OCI-LY3 (cell line): ENCODE measurements at regions not wholly inside any gene's neighbourhood (a gene's known extent, or its start where the extent isn't known, plus 50 kb on each side); places are given as distances from the start of the nearest gene placed in this dataset.

Source experiments
- H2AFZ ChIP-seq: fragments of 200-600, 300-600 bp; shearing (Covaris generic); 2 replicates; pipeline ENCODE4 v1.6.0; 2014; ENCODE audit warnings: antibody characterized with exemption, low read depth, low read length
- H3K27ac ChIP-seq: fragments of 200-600, 300-600 bp; sonication (generic); 2 replicates; pipeline ENCODE4 v1.5.1; 2014; ENCODE audit warnings: mild to moderate bottlenecking, low read length, moderate library complexity, mixed read lengths
- H3K27me3 ChIP-seq: fragments of 200-600, 300-600 bp; sonication (generic); 2 replicates; pipeline ENCODE4 v1.6.1; 2014; ENCODE audit warnings: low read depth, low read length, mixed read lengths
- H3K36me3 ChIP-seq: fragments of 200-600, 300-600 bp; sonication (generic); replicated peaks from 2 replicates; pipeline ENCODE3; 2014; ENCODE audit warnings: low read depth, low read length, mixed read lengths
- H3K4me1 ChIP-seq: fragments of 300-600, 200-600 bp; sonication (generic); 2 replicates; pipeline ENCODE4 v1.6.1; 2014; ENCODE audit warnings: low read length, mixed read lengths
- H3K4me2 ChIP-seq: fragments of 200-600, 300-600 bp; sonication (generic); 2 replicates; pipeline ENCODE4 v1.6.1; 2014; ENCODE audit warnings: low read length, mixed read lengths
- H3K4me3 ChIP-seq: fragments of 300-600, 200-600 bp; sonication (generic); 2 replicates; pipeline ENCODE4 v1.5.1; 2014; ENCODE audit warnings: antibody characterized with exemption, mild to moderate bottlenecking, low read length, moderate library complexity
- H3K79me2 ChIP-seq: fragments of 300-600, 200-600 bp; shearing (Covaris generic); 2 replicates; pipeline ENCODE4 v1.6.1; 2014; ENCODE audit warnings: mild to moderate bottlenecking, low read length, mixed read lengths
- H3K9ac ChIP-seq: fragments of 300-600, 200-600 bp; shearing (Covaris generic); 2 replicates; pipeline ENCODE4 v1.6.0; 2014; ENCODE audit warnings: mild to moderate bottlenecking, low read length, moderate library complexity
- H3K9me3 ChIP-seq: fragments of 200-600, 300-600 bp; shearing (Covaris generic); 2 replicates; pipeline ENCODE4 v1.6.1; 2014; ENCODE audit warnings: low read length, mixed read lengths; ENCODE audit not compliant: insufficient read depth
- H4K20me1 ChIP-seq: fragments of 200-600, 300-600 bp; sonication (generic); 2 replicates; pipeline ENCODE4 v1.6.1; 2016; ENCODE audit warnings: low read length, mixed read lengths; ENCODE audit not compliant: insufficient read depth
- CTCF ChIP-seq: fragments of 200-600, 300-600 bp; sonication (generic); IDR thresholded peaks from 2 replicates; pipeline ENCODE4 v1.5.1; 2014; ENCODE audit warnings: antibody characterized with exemption, low read length, low read depth
- EZH2phosphoT487 ChIP-seq: fragments of 200-600 bp; shearing (Covaris generic); IDR thresholded peaks from 2 replicates; pipeline ENCODE4 v1.6.1; 2018; ENCODE audit warnings: antibody characterized with exemption, mixed run types, low read depth

- H2AFZ ChIP-seq = no peak overlapping the region
- no peak overlapping the region for H3K27ac ChIP-seq
- H3K9ac ChIP-seq = no peak overlapping the region
- no peaks in the 10 kb centered on the region for H3K4me1 ChIP-seq
- no peak overlapping the region for H3K4me2 ChIP-seq
- no peaks in the 10 kb centered on the region for H3K36me3 ChIP-seq
- H3K79me2 ChIP-seq = no peaks in the 10 kb centered on the region
- no peaks in the 10 kb centered on the region for H3K9me3 ChIP-seq
- no peaks in the 10 kb centered on the region for H4K20me1 ChIP-seq
- TF ChIP-seq EZH2phosphoT487 (no peak), CTCF (no peak)
- H3K27me3 ChIP-seq = no peaks in the 10 kb centered on the region
- no peak overlapping the region for H3K4me3 ChIP-seq
Measured at GRCh38 chr5:4440536-4440935, 699.6 kb upstream of the ADAMTS16 start.

GRCh38 chr5:4442221-4442620, 697.9 kb upstream of the ADAMTS16 start:
- Histone ChIP-seq H4K20me1 (no peaks in the 10 kb centered on the region), H3K4me2 (no peak overlapping the region), H3K4me1 (no peaks in the 10 kb centered on the region), H3K27ac (no peak overlapping the region), H3K4me3 (no peak overlapping the region), H2AFZ (no peak overlapping the region), H3K79me2 (no peaks in the 10 kb centered on the region), H3K9me3 (no peaks in the 10 kb centered on the region), H3K36me3 (no peaks in the 10 kb centered on the region), H3K9ac (no peak overlapping the region), H3K27me3 (no peaks in the 10 kb centered on the region)
- TF ChIP-seq EZH2phosphoT487 = no peak
- no peak for TF ChIP-seq CTCF

- no peaks in the 10 kb centered on the region for H4K20me1 ChIP-seq
- no peak for TF ChIP-seq CTCF
- TF ChIP-seq EZH2phosphoT487 = no peak
- H3K27me3 ChIP-seq = no peaks in the 10 kb centered on the region
- H3K36me3 ChIP-seq = no peaks in the 10 kb centered on the region
- H3K9ac ChIP-seq = no peak overlapping the region
- no peak overlapping the region for H3K4me2 ChIP-seq
- H2AFZ ChIP-seq = no peak overlapping the region
- H3K4me3 ChIP-seq = no peak overlapping the region
- no peaks in the 10 kb centered on the region for H3K4me1 ChIP-seq
- no peaks in the 10 kb centered on the region for H3K79me2 ChIP-seq
- no peaks in the 10 kb centered on the region for H3K9me3 ChIP-seq
- no peak overlapping the region for H3K27ac ChIP-seq
Measured at GRCh38 chr5:4447657-4448056, 692.5 kb upstream of the ADAMTS16 start.

GRCh38 chr5:4453655-4454054, 686.5 kb upstream of the ADAMTS16 start:
- no peaks in the 10 kb centered on the region for H3K9me3 ChIP-seq
- no peak overlapping the region for H3K4me2 ChIP-seq
- no peak overlapping the region for H3K4me3 ChIP-seq
- TF ChIP-seq EZH2phosphoT487 = no peak
- no peak for TF ChIP-seq CTCF
- no peaks in the 10 kb centered on the region for H3K36me3 ChIP-seq
- no peaks in the 10 kb centered on the region for H4K20me1 ChIP-seq
- no peaks in the 10 kb centered on the region for H3K27me3 ChIP-seq
- H3K79me2 ChIP-seq = no peaks in the 10 kb centered on the region
- no peak overlapping the region for H3K9ac ChIP-seq
- no peak overlapping the region for H3K27ac ChIP-seq
- no peak overlapping the region for H2AFZ ChIP-seq
- H3K4me1 ChIP-seq = no peaks in the 10 kb centered on the region
